HepG2 (cell line): ENCODE measurements at regions not wholly inside any gene's neighbourhood (a gene's known extent, or its start where the extent isn't known, plus 50 kb on each side); places are given as distances from the start of the nearest gene placed in this dataset.

Experiments used
- EZH2 ChIP-seq: conservative IDR thresholded peaks from 2 replicates; pipeline ENCODE4 v1.6.1; 2012; ENCODE audit warnings: mild to moderate bottlenecking, low read depth, low read length, moderate library complexity
- FOXP1 ChIP-seq, 2 experiments: fragments of 450-650 bp in 1 of 2; IDR thresholded peaks; 2 replicates each; pipeline ENCODE4 v1.6.1; 2017 to 2018; ENCODE audit warnings: antibody characterized with exemption in 1 of 2
- RBAK ChIP-seq: sonication (generic); formaldehyde crosslinking; IDR thresholded peaks from 2 replicates; pipeline ENCODE4 v1.5.1; 2020; ENCODE audit warnings: mild to moderate bottlenecking, missing genetic modification reagents
- REL ChIP-seq: sonication (generic); formaldehyde crosslinking; conservative IDR thresholded peaks from 2 replicates; pipeline ENCODE4 v1.8.0; 2022; ENCODE audit warnings: mild to moderate bottlenecking, missing genetic modification reagents, moderate library complexity
- RERE ChIP-seq: IDR thresholded peaks from 2 replicates; pipeline ENCODE4 v1.6.1; 2016; ENCODE audit warnings: low read depth, missing genetic modification reagents, missing compliant biosample characterization

- TF ChIP-seq RBAK = no peak
- TF ChIP-seq REL = no peak
- TF ChIP-seq FOXP1 (IDR thresholded peaks at IDR 0.05) = no peak
- TF ChIP-seq FOXP1 (CRISPR knock-in tag; IDR thresholded peaks at IDR 0.05) = no peak
- no peak for TF ChIP-seq RERE (CRISPR knock-in tag)
- TF ChIP-seq EZH2 = no peak
These were observed 738.6 kb upstream of the GRIA3 start for GRCh38 chrX:122445466-122445865.
